Fibroblast of upper back skin (primary cell): ENCODE measurements at regions not wholly inside any gene's neighbourhood (a gene's known extent, or its start where the extent isn't known, plus 50 kb on each side); places are given as distances from the start of the nearest gene placed in this dataset.
"Not testable (repeated sequence)": the region's sequence is repeated elsewhere in the genome, so short reads cannot be mapped to it uniquely, and the experiment has no call there.

Source experiments
- DNase-seq: peaks from one replicate; pipeline ENCODE4 v3.0.0-alpha.2; 2013

GRCh38 chr17:63189082-63189481 is 223.0 kb downstream of the TANC2 start:
- peak; percentile 58 for DNase-seq

- no peak for DNase-seq
Observed at GRCh38 chr17:63189930-63190329, 223.9 kb downstream of the TANC2 start.

- DNase-seq: no peak
Observed at GRCh38 chr17:63190821-63191370, 224.9 kb downstream of the TANC2 start.

GRCh38 chr17:63191610-63192009 is 225.6 kb downstream of the TANC2 start:
- no peak for DNase-seq

GRCh38 chr17:63193827-63194226 is 227.8 kb downstream of the TANC2 start:
- DNase-seq: no peak

GRCh38 chr17:63196772-63197335 is 230.8 kb downstream of the TANC2 start:
- no peak for DNase-seq

DNA sequence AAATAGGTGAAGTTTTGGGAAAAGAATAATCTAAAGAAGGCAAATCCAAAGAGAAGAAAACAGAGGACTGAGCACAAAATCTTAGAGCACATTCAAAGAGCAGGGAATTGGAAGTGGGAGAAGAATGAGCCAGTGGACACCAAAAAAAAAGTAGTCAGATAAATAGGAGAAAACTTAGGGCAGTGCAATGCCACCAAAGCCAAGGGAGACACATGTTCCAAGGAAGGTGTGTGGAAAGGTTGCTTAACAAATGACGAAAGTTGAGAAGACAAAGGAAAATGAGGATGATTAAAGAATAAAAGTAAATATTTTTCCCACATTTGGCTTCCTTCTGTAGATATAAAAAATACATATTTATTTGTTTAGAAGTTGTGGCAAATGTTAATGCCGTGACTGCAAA is 237.6 kb downstream of the TANC2 start:
- no peak for DNase-seq

DNA sequence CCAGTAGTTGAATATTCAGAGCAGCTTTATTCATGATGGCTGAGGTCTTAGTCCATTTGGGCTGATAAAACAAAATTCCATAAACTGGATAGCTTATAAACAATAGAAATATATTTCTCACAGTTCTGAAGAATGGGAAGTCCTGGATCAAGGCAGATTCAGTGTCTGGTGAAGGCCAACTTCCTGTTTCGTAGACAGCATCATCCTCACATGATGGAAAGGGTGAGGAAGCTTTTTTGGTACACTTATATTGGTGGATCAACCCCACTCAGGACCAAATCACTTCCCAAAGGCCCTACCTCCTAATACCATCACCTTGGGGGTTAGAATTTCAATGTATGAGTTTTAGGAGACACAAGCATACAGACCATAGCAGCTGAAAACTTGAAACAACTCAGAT is 224.2 kb downstream of the CYB561 start:
- no peak for DNase-seq

DNA sequence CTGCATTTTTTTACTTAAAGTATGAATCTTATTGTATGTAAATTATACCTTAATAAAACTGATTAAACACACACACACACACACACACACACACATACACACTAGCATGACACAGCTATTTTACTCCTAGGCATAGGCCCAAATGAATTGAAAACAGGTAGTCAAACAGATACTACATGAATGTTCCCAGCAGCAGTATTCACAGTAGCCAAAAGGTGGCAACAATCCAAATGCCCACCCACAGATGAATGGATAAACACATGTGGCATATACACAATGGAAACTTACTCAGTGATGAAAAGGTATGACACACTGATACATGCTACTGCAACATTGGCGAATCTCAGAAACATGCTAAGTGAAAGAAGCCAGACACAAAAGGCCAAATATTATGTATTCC is 223.5 kb downstream of the CYB561 start:
- peak; percentile 7 for DNase-seq

- no peak for DNase-seq
Observed at GRCh38 chr17:63223212-63223911, 222.7 kb downstream of the CYB561 start.

DNA sequence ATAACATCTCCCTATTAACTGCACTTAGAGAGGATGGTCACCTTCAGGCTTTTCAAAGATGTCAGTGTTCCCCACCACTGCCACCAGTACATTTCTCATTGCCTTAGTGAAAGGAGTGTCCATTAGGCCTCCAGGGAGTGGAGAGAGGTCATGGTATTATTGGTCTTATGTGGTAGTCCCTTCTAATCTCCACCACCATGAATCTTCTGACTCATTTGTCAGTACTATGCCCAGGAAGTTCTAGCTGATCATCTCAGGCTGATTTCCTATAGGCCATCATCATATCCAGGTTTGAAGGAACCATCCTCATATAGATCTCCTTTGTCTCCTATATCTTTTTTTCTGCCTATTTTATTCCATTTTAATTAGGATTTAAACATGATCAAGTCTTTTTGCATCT is 221.5 kb downstream of the CYB561 start:
- DNase-seq: no peak

DNA sequence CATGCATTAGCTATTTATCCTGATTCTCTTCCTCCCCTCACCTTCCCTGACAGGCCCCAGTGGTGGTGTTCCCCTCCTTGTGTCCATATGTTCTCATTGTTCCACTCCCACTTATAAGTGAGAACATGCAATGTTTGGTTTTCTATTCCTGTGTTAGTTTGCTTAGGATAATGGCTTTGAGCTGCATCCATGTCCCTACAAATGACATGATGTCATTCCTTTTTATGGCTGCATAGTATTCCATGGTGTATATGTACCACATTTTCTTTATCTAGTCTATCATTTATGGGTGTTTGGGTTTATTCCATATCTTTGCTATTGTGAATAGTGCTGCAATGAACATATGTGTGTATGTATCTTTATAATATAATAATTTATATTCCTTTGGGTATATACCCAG is 219.4 kb downstream of the CYB561 start:
- not testable (repeated sequence) for DNase-seq

- not testable (repeated sequence) for DNase-seq
Observed at GRCh38 chr17:63231015-63231620, 215.0 kb downstream of the CYB561 start.

- DNase-seq: no peak
Observed at GRCh38 chr17:63232565-63233310, 213.4 kb downstream of the CYB561 start.

DNA sequence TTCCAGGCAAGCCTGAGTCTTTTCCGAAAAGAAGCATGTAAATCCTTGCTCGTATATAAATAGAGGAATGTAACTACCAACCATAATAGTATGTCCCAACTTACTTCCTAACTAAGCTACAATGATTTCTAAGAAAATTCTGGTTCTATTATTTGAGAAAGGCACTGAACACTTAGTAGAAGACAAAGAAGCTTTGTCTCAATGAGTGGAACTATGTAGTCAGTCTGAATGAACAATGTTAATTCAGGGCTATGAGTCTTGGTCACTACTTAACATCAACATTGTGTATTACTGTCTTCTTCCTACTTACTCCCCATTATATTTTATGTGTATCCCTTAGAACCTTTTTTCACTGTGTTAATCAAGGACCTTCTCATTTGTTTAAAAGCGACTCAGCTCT is 206.0 kb downstream of the CYB561 start:
- no peak for DNase-seq

DNA sequence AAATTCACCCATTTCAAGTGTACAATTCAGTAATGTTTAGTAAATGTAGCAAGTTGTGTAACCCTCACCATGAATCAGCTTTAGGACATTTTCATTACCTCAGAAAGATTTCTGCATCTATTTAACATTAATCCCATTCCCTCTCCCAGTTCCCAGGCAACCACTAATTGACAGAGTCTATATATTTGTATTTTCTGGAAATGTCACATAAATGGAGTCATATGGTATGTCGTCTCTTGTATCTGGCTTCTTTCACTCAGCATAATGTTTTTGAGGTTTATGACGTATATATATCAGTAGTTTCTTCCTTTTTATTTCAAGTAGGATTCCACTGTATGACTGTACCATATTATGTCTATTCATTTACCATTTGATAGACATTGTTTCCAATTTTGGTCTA is 199.8 kb downstream of the CYB561 start:
- peak; percentile 80 for DNase-seq

- DNase-seq: no peak
Observed at GRCh38 chr17:63247706-63248105, 198.4 kb downstream of the CYB561 start.

GRCh38 chr17:63249256-63250004 is 196.7 kb downstream of the CYB561 start:
- peak; percentile 16 for DNase-seq

DNA sequence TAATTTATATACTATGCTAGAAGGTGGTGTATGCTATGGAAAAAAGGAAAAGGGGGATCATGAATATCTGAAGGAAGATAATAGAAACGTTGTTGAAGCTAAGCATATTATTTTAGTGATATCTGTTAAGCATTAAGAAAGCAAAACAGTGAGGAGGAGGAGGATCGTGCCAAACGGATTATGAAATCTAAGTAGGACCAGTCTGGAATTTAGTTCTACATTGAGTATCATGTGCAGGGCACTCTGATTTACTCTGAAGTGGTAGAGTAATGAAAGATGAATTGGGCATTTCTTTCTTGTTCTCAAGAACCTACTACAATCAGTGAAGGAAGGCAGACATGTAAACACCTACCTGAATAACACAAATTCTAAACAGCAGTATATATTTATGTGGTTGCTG is 195.3 kb downstream of the CYB561 start:
- DNase-seq: no peak

GRCh38 chr17:63258785-63259184 is 187.3 kb downstream of the CYB561 start:
- no peak for DNase-seq

GRCh38 chr17:63262751-63263476 is 183.2 kb downstream of the CYB561 start:
- DNase-seq: no peak

GRCh38 chr17:63265526-63265925 is 180.6 kb downstream of the CYB561 start:
- DNase-seq: no peak
